ENCODE measurements at regions not wholly inside any gene's neighbourhood (a gene's known extent, or its start where the extent isn't known, plus 50 kb on each side); places are given as distances from the start of the nearest gene placed in this dataset.

DNA sequence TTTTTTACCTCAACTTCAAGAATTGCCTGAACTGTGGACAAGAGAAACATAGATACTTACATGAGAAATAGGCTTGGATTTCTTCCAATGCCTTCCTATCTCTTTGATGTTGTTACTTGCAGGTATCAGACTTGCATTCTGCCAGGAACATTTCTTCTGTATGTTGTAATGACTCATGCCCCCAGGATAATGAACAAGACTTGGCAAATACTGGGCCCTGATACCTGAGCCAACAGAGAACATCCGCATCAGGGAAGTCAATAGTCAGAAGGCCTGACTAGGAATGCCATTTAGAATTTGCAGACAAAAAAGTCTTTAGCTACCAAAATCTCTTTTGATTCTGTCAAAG lies 273.7 kb upstream of the KIRREL3 start:
- 94% methylated on average over 1 of the region's 1 CpG for WGBS (ENCODE audit: insufficient coverage, insufficient replicate concordance, low lambda C conversion rate, missing lambda C conversion rate)
- no peak for DNase-seq (ENCODE audit: low read depth, low spot score)
- ChIA-PET POLR2A (no interaction called here), RAD21 (ENCODE audit: unreplicated experiment) (no interaction called here), SMC1A (ENCODE audit: uncharacterized antibody, unreplicated experiment) (no interaction called here), CTCF (no interaction called here)
- no peaks in the 10 kb centered on the region; a peak in 1 of 4 replicates for H3K27me3 ChIP-seq (replicated peaks in 1 of 2; ENCODE audit: control insufficient read depth in 2 of 2, insufficient read depth in 2 of 2, low read length in 1 of 2)
- no peaks in the 10 kb centered on the region for H3K9me3 ChIP-seq (replicated peaks; ENCODE audit: control insufficient read depth, insufficient read depth, low read length)
- no peak overlapping the region for H3K27ac ChIP-seq (ENCODE audit: control insufficient read depth, insufficient read depth)
- no peak for ATAC-seq
- FAIRE-seq: no peak
- H3K36me3 ChIP-seq (ENCODE audit: control insufficient read depth in 2 of 2, insufficient read depth in 2 of 2, low read length in 1 of 2): no peaks in the 10 kb centered on the region
- in situ Hi-C loops (cut with MboI): no loop called here
- H3K4me1 ChIP-seq (ENCODE audit: control insufficient read depth, insufficient read depth, low read length): no peaks in the 10 kb centered on the region
- H4K20me1 ChIP-seq (ENCODE audit: control insufficient read depth, insufficient read depth): no peaks in the 10 kb centered on the region
- no peak overlapping the region for H3K4me2 ChIP-seq (ENCODE audit: control insufficient read depth, insufficient read depth)
- no peak overlapping the region for H3K4me3 ChIP-seq
- no peaks in the 10 kb centered on the region for H3K79me2 ChIP-seq (ENCODE audit: control insufficient read depth, insufficient read depth, low read length)
- no TSS peak for BruUV-seq (replicated peaks)
- H3K9ac ChIP-seq (ENCODE audit: control insufficient read depth, insufficient read depth, low read length): no peak overlapping the region
- no peak for TF ChIP-seq KDM1A (IDR thresholded peaks at IDR 0.05; ENCODE audit: borderline replicate concordance)
- no peak for TF ChIP-seq KLF5 (IDR thresholded peaks at IDR 0.05; ENCODE audit: partially characterized antibody)
- no peak for TF ChIP-seq HDGF (IDR thresholded peaks at IDR 0.05)
- no peak for TF ChIP-seq ZNF622 (IDR thresholded peaks at IDR 0.05)
- H2AFZ ChIP-seq (ENCODE audit: control insufficient read depth, low read depth, low read length): no peak overlapping the region
- intact Hi-C loops (cut with micrococcal nuclease; ENCODE audit: unreplicated experiment): no loop called here

DNA sequence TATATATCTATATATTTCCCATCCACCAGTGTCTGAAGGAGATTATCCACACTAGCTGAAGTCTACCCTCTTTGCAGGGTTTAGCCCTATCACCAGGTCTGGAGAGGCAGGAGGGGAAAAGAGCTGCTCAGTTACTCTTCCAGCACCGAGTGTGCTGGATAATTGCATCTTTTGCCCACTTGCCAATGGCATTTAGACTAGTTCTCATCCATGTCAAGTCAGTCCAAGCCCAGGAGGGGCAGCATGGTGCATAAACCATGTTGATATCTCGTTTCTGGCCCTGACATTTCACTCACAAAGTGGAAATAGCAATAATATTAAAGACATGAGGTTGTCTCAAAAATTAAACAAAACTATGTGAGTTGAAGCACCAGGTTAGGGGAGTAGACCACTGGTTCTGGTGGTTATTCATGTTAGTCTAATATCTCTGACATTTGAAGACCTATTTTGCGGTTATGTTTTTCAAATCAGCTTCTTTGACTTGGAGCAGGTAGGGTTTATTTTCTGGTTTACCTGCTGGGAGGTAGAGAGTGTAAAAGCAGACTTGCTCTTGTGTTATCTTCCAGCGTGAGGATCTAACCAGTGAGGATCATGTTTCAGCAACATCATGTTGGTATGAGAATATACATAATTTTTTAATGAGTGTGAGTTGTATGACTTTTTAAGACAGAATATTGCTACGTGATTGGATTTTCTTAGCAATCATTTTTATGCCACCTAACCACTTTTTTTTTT lies 273.2 kb upstream of the KIRREL3 start:
- CTCF ChIA-PET: no interaction called here
- Histone ChIP-seq H3K36me3 (ENCODE audit: control insufficient read depth in 2 of 2, insufficient read depth in 2 of 2, low read length in 1 of 2) (no peaks in the 10 kb centered on the region), H3K4me1 (ENCODE audit: control insufficient read depth, insufficient read depth, low read length) (no peaks in the 10 kb centered on the region), H3K27ac (ENCODE audit: control insufficient read depth, insufficient read depth) (no peak overlapping the region), H3K4me3 (no peak overlapping the region), H3K4me2 (ENCODE audit: control insufficient read depth, insufficient read depth) (no peak overlapping the region), H3K9ac (ENCODE audit: control insufficient read depth, insufficient read depth, low read length) (no peak overlapping the region), H3K79me2 (ENCODE audit: control insufficient read depth, insufficient read depth, low read length) (no peaks in the 10 kb centered on the region), H2AFZ (ENCODE audit: control insufficient read depth, low read depth, low read length) (no peak overlapping the region), H3K9me3 (replicated peaks; ENCODE audit: control insufficient read depth, insufficient read depth, low read length) (no peaks in the 10 kb centered on the region), H4K20me1 (ENCODE audit: control insufficient read depth, insufficient read depth) (no peaks in the 10 kb centered on the region), H3K27me3 (replicated peaks in 1 of 2; ENCODE audit: control insufficient read depth in 2 of 2, insufficient read depth in 2 of 2, low read length in 1 of 2) (no peaks in the 10 kb centered on the region)
- ATAC-seq: no peak
- POLR2A ChIA-PET: no interaction called here
- BruUV-seq (replicated peaks): no TSS peak
- in situ Hi-C loops (cut with MboI) (no loop called here), intact Hi-C loops (cut with micrococcal nuclease; ENCODE audit: unreplicated experiment) (no loop called here)
- WGBS (ENCODE audit: insufficient coverage, insufficient replicate concordance, low lambda C conversion rate, missing lambda C conversion rate): 18% methylated on average over 5 of the region's 5 CpGs
- SMC1A ChIA-PET (ENCODE audit: uncharacterized antibody, unreplicated experiment): no interaction called here
- RAD21 ChIA-PET (ENCODE audit: unreplicated experiment): no interaction called here
- no peak for FAIRE-seq
- DNase-seq (ENCODE audit: low read depth, low spot score): no peak
- TF ChIP-seq FOXM1 (IDR thresholded peaks at IDR 0.05; ENCODE audit: low read depth, low read length) (no peak), BRCA1 (IDR thresholded peaks at IDR 0.05; ENCODE audit: low read depth, low read length) (no peak), HDAC2 (IDR thresholded peaks at IDR 0.05) (no peak), ZNF207 (IDR thresholded peaks at IDR 0.05; ENCODE audit: borderline replicate concordance) (no peak), IKZF2 (IDR thresholded peaks at IDR 0.05) (no peak), GABPA (IDR thresholded peaks at IDR 0.05; ENCODE audit: low read depth) (no peak), TARDBP (IDR thresholded peaks at IDR 0.05; ENCODE audit: borderline replicate concordance) (no peak), ATF7 (IDR thresholded peaks at IDR 0.05; ENCODE audit: low read depth) (no peak), ZNF384 (IDR thresholded peaks at IDR 0.05; ENCODE audit: borderline replicate concordance, low read depth, low read length) (no peak), SMAD5 (IDR thresholded peaks at IDR 0.05; ENCODE audit: low read depth) (no peak), RELA (IDR thresholded peaks at IDR 0.05; ENCODE audit: borderline replicate concordance, partially characterized antibody) (no peak), BHLHE40 (IDR thresholded peaks at IDR 0.05; ENCODE audit: borderline replicate concordance in 1 of 2, low read depth in 2 of 2, low read length in 1 of 2) (no peak)
- TF ChIP-seq, protein P1, sequence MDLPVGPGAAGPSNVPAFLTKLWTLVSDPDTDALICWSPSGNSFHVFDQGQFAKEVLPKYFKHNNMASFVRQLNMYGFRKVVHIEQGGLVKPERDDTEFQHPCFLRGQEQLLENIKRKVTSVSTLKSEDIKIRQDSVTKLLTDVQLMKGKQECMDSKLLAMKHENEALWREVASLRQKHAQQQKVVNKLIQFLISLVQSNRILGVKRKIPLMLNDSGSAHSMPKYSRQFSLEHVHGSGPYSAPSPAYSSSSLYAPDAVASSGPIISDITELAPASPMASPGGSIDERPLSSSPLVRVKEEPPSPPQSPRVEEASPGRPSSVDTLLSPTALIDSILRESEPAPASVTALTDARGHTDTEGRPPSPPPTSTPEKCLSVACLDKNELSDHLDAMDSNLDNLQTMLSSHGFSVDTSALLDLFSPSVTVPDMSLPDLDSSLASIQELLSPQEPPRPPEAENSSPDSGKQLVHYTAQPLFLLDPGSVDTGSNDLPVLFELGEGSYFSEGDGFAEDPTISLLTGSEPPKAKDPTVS (IDR thresholded peaks at IDR 0.05; ENCODE audit: low read depth, low read length): no peak
- TF ChIP-seq, protein P2, sequence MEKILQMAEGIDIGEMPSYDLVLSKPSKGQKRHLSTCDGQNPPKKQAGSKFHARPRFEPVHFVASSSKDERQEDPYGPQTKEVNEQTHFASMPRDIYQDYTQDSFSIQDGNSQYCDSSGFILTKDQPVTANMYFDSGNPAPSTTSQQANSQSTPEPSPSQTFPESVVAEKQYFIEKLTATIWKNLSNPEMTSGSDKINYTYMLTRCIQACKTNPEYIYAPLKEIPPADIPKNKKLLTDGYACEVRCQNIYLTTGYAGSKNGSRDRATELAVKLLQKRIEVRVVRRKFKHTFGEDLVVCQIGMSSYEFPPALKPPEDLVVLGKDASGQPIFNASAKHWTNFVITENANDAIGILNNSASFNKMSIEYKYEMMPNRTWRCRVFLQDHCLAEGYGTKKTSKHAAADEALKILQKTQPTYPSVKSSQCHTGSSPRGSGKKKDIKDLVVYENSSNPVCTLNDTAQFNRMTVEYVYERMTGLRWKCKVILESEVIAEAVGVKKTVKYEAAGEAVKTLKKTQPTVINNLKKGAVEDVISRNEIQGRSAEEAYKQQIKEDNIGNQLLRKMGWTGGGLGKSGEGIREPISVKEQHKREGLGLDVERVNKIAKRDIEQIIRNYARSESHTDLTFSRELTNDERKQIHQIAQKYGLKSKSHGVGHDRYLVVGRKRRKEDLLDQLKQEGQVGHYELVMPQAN (conservative IDR thresholded peaks at IDR 0.05): no peak

All from GM12878 (cell line).